HG03432 (cell line): ENCODE measurements at regions not wholly inside any gene's neighbourhood (a gene's known extent, or its start where the extent isn't known, plus 50 kb on each side); places are given as distances from the start of the nearest gene placed in this dataset.
"Not testable (repeated sequence)": the region's sequence is repeated elsewhere in the genome, so short reads cannot be mapped to it uniquely, and the experiment has no call there.

Experiments
- ATAC-seq: cut with Tn5 transposase; IDR thresholded peaks from one replicate; pipeline ENCODE4 v1.9.1; 2021; ENCODE audit warnings: mild to moderate bottlenecking, moderate library complexity; ENCODE audit not compliant: unreplicated experiment

- ATAC-seq = peak; percentile 100
These were observed 386.4 kb upstream of the MMS22L start for GRCh38 chr6:97669191-97670031.

DNA sequence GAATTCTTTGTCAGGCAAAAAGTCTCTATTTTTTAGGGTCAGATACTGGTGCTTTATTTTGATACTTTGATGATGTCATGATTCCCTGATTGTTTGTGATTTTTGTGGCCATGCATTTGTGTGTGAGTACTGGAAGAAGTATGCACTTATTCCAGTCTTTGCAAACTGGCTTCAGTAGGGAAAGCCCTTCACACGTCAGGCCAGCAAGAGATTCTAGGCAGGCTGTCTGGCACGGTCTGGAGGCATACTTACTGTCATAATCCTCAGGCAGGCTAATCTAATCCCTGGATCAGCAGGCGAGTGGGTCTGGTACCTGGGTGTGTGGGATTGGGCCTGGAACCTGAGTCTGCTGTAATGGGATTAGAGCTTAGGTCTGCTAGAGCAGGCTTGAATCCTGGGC lies 391.8 kb upstream of the MMS22L start:
- ATAC-seq = no peak

- ATAC-seq = no peak
These were observed 394.6 kb upstream of the MMS22L start for GRCh38 chr6:97677626-97678025.

- no peak for ATAC-seq
These were observed 404.9 kb upstream of the MMS22L start for GRCh38 chr6:97687916-97688315.

DNA sequence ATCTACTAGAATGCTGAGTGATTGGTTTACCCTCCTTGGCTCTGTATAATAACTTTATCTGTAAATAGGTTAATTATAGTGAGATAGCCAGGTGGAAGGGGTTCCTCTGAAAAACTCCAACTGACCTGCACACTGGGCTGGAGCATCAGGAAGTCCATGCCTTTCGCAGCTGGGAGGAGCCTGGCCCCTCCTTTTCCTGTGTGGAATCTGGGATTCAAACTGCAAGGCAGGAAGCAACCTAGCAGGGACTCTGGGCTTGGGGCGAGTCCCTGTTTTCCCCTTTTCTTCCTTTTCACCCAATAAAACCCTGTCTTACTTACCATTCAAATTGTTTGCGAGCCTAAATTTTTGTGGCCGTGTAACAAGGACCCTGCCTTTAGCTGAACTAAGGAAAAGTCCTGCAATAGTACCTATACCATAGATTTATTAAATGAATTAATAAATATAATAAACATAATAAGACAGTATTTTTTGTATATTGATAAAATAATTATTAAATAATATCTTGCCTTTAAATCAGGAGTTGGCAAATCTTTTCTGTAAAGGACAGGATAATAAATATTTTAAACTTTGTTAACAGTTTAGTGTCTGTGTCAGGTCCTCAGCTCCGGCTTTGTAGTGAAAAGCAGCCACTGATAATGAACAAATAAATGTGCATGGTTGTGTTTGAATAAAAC lies 406.2 kb upstream of the MMS22L start:
- ATAC-seq = no peak

- ATAC-seq = no peak
These were observed 414.4 kb upstream of the MMS22L start for GRCh38 chr6:97697456-97697855.

DNA sequence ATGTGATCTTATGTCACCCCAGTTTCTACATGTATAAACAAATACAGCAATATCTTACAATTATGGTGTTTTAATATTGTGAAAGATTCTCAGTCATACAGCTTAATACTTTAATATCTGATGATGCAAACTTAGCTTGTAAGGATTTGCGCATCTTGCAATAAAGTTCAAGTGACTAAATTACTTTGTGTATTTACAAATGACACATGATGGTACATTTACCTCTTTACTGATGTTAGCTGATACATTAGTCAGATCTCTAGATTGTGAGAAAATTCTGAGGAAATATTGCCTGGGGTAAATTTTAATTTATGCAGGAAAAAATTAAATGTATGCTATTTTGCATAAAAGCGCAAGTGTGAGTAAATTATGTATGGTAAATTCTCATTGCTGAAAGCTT lies 418.8 kb upstream of the MMS22L start:
- ATAC-seq = no peak

GRCh38 chr6:97702248-97702647 lies 419.2 kb upstream of the MMS22L start:
- no peak for ATAC-seq

DNA sequence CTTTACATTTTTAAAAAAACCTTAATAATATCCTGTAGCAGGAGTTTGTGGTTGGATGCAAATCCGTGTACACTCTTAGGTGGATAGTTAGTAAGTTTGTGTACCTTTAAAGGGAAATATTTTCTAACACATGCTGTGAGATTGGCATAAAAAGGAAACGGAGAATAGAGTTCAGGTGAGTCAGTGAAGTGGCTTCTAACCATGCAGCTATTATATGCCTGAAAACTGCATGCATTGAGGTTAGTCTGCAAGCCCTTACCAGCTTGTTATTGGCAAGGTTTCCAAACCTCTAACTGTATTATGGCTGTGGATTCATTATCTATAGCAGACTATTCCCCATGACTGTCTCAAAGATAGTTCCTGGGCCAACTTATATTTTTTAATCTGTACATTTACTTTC lies 420.6 kb upstream of the MMS22L start:
- ATAC-seq = no peak

DNA sequence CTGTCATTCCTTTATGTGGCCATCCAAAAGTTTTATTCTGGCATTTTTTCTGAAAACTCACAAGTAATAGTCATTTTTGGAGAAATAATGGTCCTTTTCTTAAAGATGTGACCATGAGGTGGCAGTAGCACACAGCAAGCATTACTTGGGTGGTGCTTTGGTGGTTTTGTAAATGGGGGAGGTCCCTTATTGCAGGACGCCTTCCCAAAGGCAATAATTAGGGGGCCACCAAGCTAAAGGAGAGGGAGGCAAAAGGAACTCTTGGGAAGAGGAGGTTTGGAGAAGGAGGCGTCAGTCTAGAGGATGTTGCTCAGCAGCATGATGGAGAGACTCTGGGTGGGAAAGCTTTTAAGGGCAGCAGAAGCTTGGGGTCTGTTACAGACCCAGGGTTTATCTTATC lies 422.6 kb upstream of the MMS22L start:
- no peak for ATAC-seq

- no peak for ATAC-seq
These were observed 429.7 kb upstream of the MMS22L start for GRCh38 chr6:97712751-97713150.

- ATAC-seq = no peak
These were observed 431.8 kb upstream of the MMS22L start for GRCh38 chr6:97714772-97715171.

DNA sequence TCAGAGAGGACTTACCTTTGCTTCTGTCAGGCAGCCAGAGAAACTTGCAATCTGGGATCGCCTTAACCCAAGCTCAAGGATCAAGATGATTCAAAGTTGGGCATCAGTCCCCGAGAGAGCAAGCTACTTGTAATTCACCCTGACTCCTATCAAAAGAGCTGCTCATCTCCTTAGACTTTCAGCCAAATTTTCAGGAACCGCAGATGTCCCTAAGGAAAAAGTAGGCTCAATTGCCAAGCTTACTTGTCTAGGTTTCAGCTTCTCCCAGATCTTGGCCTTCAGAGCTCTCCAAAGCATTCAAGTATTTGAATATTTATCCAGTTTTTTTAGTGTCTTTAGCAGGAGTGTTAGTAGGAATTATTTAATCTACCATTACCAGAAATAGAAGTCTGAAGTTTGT lies 434.1 kb upstream of the MMS22L start:
- no peak for ATAC-seq

DNA sequence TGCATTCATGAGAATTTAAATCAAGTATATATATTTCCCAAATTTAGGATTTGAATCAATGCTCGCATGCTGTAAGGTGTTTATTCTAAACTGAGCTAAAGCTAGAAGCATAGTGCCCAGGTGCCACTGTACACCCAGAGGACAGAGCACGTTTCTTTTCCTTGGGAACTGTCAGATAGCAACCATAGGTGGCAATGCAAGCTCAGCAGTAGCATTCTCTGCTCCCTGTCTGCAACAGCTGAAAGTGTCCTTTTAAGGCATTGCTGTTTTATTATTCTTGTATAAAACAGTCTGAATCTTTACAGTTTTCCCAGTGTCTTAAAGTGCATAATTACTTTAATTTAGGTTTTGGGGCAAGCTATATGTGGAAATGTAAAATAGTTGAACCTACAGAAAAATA lies 443.4 kb upstream of the MMS22L start:
- no peak for ATAC-seq

DNA sequence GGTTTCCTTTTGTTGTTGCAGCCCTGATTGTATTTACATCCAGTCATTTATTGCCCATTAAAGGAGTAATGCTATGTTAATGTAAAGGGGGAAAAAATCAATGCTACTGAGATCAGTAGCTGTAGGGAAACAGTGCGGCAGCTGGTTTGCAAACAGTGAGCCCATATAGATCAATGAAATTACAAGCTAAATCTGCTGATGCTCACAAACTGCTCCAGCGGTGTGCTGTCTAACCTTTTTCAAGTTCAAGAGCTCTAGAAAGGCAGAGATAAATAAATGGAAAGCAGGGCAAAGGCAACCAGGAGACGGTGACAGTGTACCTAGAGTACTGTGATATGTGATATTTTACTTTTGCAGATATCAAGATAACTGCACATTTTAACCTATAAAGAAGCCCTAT lies 449.0 kb upstream of the MMS22L start:
- no peak for ATAC-seq

DNA sequence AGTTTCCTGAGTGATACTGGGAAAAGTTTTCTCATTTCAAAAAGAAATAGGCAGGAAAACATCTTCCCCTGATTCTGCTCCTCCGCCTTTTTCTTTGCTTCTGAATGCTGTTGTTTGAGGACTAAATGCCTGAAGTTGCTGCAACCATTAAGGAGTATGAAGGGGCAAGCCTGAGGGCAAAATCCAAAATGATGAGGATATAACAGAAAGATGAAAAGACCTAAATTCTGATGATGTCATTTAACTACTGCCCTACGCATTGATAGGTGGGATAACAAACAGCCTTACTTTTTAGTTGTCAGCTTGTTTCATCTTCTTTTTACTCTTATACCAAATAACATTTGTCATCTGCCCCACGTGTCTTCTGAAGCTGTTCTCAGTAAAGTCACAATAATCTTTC lies 474.6 kb upstream of the MMS22L start:
- no peak for ATAC-seq

GRCh38 chr6:97765461-97765860 lies 482.4 kb upstream of the MMS22L start:
- ATAC-seq = no peak

DNA sequence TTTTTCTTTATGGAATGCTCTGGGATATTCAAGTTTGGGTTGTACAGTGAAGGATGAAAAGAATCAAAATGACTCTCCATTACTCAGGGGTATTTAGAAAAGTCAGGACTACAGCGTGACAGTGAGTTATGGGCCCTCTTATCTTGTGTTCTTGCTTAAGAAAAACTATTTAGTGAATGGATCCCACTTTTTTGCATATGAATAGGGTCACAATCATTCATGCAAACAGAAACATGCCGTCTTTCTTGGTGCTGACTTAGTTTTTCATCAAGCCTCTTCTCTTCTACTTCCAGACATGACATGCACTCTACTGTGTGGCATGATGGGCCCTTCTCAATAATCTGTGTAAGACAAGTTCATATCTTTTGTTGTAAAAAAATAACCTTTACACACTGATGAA lies 488.4 kb upstream of the MMS22L start:
- ATAC-seq = no peak

- no peak for ATAC-seq
These were observed 492.0 kb upstream of the MMS22L start for GRCh38 chr6:97775012-97775411.

DNA sequence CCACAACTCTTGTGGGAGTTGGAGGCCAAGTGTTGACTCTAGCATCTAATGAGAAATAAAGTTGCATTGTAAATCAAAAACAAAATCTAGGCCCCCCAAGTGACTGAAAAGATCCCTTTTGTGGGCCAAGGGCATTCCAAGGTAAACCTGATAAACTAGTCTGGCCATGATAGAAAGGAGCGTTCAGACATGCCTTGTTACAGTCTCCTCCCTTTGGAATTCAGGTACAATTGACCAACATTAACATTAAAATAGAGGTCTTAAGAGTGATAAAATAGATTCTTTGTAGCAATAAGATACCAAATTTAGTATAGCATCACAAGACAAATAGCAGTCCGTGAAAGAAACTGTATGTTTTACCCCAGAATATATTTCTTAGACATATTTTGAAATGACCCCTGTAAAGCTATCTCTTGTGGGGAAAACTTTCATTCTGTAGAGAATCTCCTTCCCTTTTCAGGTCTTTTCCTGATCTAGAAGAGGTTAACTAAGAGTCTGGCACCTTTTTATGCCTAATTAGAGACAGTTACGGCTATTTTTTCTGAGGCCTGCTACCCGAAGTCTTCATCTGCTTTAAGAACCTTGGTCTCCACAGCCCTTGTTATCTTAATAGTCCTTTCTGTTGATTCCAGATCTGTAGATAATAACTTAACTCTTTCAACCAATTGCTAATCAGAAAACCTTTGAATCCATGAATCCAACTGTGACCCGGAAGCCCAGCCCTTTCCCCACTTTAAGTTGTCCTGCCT lies 495.4 kb upstream of the MMS22L start:
- no peak for ATAC-seq

DNA sequence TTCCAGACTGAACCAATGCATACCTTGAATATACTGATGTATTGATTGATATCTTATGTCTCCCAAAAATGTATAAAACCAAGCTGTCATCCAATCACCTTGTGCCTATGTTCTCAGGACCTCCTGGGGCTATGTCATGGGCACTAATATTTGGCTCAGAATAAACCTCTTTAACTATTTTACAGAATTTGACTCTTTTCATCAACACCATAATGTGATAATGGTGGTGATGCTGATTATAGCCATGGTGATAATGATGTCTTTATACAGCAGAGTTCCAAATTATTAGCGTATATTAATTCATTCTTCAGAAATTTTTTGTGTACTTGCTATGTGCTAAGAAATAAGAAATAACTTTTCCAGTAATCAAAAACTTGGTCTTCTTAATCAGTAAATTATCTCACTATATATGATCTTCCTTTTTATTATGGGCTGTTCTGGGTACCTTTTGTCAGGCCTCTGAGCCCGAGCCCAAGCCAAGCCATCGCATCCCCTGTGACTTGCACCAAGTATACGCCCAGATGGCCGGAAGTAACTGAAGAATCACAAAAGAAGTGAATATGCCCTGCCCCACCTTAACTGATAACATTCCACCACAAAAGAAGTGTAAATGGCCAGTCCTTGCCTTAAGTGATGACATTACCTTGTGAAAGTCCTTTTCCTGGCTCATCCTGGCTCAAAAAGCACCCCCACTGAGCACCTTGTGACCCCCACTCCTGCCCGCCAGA lies 496.2 kb upstream of the MMS22L start:
- ATAC-seq = not testable (repeated sequence)
